B cell (primary cell): ENCODE measurements at regions not wholly inside any gene's neighbourhood (a gene's known extent, or its start where the extent isn't known, plus 50 kb on each side); places are given as distances from the start of the nearest gene placed in this dataset.

Source experiments
- EZH2 ChIP-seq: IDR thresholded peaks from 2 replicates; pipeline ENCODE4 v1.6.1; 2012; ENCODE audit warnings: borderline replicate concordance, low read depth, mild to moderate bottlenecking, moderate library complexity, low read length; ENCODE audit not compliant: insufficient read depth, poor library complexity, severe bottlenecking
- TF ChIP-seq, protein P1 (sequence below): fragments of 200-600 bp; IDR thresholded peaks from one replicate; pipeline ENCODE4 v1.8.0; 2022; ENCODE audit warnings: antibody characterized with exemption, mild to moderate bottlenecking

- TF ChIP-seq, protein P1, sequence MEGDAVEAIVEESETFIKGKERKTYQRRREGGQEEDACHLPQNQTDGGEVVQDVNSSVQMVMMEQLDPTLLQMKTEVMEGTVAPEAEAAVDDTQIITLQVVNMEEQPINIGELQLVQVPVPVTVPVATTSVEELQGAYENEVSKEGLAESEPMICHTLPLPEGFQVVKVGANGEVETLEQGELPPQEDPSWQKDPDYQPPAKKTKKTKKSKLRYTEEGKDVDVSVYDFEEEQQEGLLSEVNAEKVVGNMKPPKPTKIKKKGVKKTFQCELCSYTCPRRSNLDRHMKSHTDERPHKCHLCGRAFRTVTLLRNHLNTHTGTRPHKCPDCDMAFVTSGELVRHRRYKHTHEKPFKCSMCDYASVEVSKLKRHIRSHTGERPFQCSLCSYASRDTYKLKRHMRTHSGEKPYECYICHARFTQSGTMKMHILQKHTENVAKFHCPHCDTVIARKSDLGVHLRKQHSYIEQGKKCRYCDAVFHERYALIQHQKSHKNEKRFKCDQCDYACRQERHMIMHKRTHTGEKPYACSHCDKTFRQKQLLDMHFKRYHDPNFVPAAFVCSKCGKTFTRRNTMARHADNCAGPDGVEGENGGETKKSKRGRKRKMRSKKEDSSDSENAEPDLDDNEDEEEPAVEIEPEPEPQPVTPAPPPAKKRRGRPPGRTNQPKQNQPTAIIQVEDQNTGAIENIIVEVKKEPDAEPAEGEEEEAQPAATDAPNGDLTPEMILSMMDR: no peak
- no peak for TF ChIP-seq EZH2
Observed at GRCh38 chr3:162776148-162776547, 1279.5 kb downstream of the OTOL1 start.
